SK-N-SH treated with all-trans-retinoic acid at 6 μM for 48 hours (cell line): ENCODE measurements at regions not wholly inside any gene's neighbourhood (a gene's known extent, or its start where the extent isn't known, plus 50 kb on each side); places are given as distances from the start of the nearest gene placed in this dataset.

ENCODE experiments used
- CSDC2 ChIP-seq: fragments of 250-450 bp; sonication (Bioruptor Pico); IDR thresholded peaks from 2 replicates; pipeline ENCODE4 v1.5.0; 2020; ENCODE audit warnings: mild to moderate bottlenecking, moderate library complexity
- GLIS3 ChIP-seq: fragments of 250-450 bp; sonication (Bioruptor Pico); IDR thresholded peaks from 2 replicates; pipeline ENCODE4 v1.5.0; 2020; ENCODE audit warnings: mild to moderate bottlenecking, moderate library complexity
- OSR1 ChIP-seq: fragments of 250-450 bp; sonication (Bioruptor Pico); IDR thresholded peaks from 2 replicates; pipeline ENCODE4 v1.8.0; 2022; ENCODE audit warnings: moderate library complexity, mild to moderate bottlenecking, inconsistent platforms
- PPARA ChIP-seq: fragments of 250-450 bp; sonication (Bioruptor Pico); IDR thresholded peaks from 2 replicates; pipeline ENCODE4 v1.5.0; 2020; ENCODE audit warnings: mild to moderate bottlenecking, borderline replicate concordance
- RARB ChIP-seq: fragments of 250-450 bp; sonication (Bioruptor Pico); IDR thresholded peaks from 2 replicates; pipeline ENCODE4 v1.8.0; 2021; ENCODE audit warnings: mild to moderate bottlenecking, moderate library complexity
- ZC3H10 ChIP-seq: fragments of 250-450 bp; sonication (Bioruptor Pico); IDR thresholded peaks from 2 replicates; pipeline ENCODE4 v1.5.1; 2021; ENCODE audit warnings: mild to moderate bottlenecking, moderate library complexity
- TF ChIP-seq, protein P1 (sequence below): fragments of 250-450 bp; sonication (Bioruptor Pico); IDR thresholded peaks from 2 replicates; pipeline ENCODE4 v1.8.0; 2020; ENCODE audit warnings: mild to moderate bottlenecking, moderate library complexity, borderline replicate concordance
- TF ChIP-seq, protein P2 (sequence below): fragments of 250-450 bp; sonication (Bioruptor Pico); IDR thresholded peaks from 2 replicates; pipeline ENCODE4 v1.5.1; 2020; ENCODE audit warnings: low read depth, mild to moderate bottlenecking, moderate library complexity

DNA sequence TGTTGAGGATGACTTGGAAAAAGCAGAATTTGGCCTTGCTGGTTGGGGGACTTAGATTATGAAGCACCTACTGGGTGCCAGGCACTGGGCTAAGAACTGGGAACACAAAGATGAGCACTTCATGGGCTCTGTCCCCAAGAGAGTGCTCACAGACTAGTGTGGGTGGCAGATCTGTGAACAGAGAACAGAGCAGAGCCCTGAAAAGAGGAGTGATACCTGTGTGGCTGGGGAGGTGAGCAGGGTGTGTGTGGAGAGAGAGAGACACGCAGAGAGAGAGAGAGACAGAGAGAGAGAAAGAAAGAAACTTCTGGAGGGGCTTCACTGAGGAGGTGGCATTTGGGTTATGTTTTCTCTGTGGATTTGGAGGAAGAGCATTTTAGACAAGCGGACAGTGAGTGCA, 61.1 kb upstream of the PPP2R5A start:
- no peak for TF ChIP-seq ZC3H10 (CRISPR knock-in tag)
- TF ChIP-seq RARB (CRISPR knock-in tag): no peak
- no peak for TF ChIP-seq GLIS3 (CRISPR knock-in tag)
- no peak for TF ChIP-seq OSR1 (CRISPR knock-in tag)
- TF ChIP-seq CSDC2 (CRISPR knock-in tag): no peak
- TF ChIP-seq, protein P1, sequence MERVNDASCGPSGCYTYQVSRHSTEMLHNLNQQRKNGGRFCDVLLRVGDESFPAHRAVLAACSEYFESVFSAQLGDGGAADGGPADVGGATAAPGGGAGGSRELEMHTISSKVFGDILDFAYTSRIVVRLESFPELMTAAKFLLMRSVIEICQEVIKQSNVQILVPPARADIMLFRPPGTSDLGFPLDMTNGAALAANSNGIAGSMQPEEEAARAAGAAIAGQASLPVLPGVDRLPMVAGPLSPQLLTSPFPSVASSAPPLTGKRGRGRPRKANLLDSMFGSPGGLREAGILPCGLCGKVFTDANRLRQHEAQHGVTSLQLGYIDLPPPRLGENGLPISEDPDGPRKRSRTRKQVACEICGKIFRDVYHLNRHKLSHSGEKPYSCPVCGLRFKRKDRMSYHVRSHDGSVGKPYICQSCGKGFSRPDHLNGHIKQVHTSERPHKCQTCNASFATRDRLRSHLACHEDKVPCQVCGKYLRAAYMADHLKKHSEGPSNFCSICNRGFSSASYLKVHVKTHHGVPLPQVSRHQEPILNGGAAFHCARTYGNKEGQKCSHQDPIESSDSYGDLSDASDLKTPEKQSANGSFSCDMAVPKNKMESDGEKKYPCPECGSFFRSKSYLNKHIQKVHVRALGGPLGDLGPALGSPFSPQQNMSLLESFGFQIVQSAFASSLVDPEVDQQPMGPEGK (CRISPR knock-in tag): no peak
- TF ChIP-seq, protein P2, sequence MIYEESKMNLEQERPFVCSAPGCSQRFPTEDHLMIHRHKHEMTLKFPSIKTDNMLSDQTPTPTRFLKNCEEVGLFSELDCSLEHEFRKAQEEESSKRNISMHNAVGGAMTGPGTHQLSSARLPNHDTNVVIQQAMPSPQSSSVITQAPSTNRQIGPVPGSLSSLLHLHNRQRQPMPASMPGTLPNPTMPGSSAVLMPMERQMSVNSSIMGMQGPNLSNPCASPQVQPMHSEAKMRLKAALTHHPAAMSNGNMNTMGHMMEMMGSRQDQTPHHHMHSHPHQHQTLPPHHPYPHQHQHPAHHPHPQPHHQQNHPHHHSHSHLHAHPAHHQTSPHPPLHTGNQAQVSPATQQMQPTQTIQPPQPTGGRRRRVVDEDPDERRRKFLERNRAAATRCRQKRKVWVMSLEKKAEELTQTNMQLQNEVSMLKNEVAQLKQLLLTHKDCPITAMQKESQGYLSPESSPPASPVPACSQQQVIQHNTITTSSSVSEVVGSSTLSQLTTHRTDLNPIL (CRISPR knock-in tag): no peak
- no peak for TF ChIP-seq PPARA (CRISPR knock-in tag)
